ENCODE measurements at regions not wholly inside any gene's neighbourhood (a gene's known extent, or its start where the extent isn't known, plus 50 kb on each side); places are given as distances from the start of the nearest gene placed in this dataset.

DNA sequence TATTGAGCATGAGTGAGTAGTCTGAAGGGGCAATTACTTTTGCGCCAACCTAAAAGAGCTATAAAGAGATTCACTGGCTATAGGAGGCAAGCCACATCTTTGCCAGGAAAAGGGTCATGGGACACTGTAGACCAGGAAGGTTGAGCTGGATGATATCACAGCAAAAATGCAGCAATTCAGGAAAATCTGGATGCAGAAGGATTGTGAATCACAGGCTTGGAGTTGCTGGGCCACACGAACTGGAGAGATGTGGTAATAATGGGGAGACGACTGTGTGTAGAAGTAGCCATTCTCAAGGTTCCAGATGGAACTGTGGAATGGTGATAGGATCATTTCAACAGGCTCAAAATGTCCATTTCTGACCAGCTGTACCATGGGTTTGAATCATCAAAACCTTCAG lies 151.4 kb upstream of the DAAM1 start:
- TF ChIP-seq, protein P1, sequence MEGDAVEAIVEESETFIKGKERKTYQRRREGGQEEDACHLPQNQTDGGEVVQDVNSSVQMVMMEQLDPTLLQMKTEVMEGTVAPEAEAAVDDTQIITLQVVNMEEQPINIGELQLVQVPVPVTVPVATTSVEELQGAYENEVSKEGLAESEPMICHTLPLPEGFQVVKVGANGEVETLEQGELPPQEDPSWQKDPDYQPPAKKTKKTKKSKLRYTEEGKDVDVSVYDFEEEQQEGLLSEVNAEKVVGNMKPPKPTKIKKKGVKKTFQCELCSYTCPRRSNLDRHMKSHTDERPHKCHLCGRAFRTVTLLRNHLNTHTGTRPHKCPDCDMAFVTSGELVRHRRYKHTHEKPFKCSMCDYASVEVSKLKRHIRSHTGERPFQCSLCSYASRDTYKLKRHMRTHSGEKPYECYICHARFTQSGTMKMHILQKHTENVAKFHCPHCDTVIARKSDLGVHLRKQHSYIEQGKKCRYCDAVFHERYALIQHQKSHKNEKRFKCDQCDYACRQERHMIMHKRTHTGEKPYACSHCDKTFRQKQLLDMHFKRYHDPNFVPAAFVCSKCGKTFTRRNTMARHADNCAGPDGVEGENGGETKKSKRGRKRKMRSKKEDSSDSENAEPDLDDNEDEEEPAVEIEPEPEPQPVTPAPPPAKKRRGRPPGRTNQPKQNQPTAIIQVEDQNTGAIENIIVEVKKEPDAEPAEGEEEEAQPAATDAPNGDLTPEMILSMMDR (IDR thresholded peaks at IDR 0.05; ENCODE audit: low read length): no peak
- no peak for TF ChIP-seq EZH2 (IDR thresholded peaks at IDR 0.05; ENCODE audit: borderline replicate concordance, low read length)

Data from OCI-LY1 (cell line).